GM21423 (cell line): ENCODE measurements at regions not wholly inside any gene's neighbourhood (a gene's known extent, or its start where the extent isn't known, plus 50 kb on each side); places are given as distances from the start of the nearest gene placed in this dataset.
A peak's percentile ranks its signal among the peaks of the same experiment; 100 is the strongest.

Source experiments
- ATAC-seq: cut with Tn5 transposase; IDR thresholded peaks from one replicate; pipeline ENCODE4 v1.9.1; 2021; ENCODE audit warnings: mild to moderate bottlenecking, moderate library complexity; ENCODE audit not compliant: unreplicated experiment

- no peak for ATAC-seq
Measured at GRCh38 chr16:74183601-74184360, 112.8 kb upstream of the PSMD7 start.

GRCh38 chr16:74169687-74170376 lies 126.8 kb upstream of the PSMD7 start:
- no peak for ATAC-seq

GRCh38 chr16:74169066-74169465 lies 127.5 kb upstream of the PSMD7 start:
- ATAC-seq = no peak

GRCh38 chr16:74168445-74168844 lies 128.2 kb upstream of the PSMD7 start:
- ATAC-seq = no peak

GRCh38 chr16:74166456-74166855 lies 130.2 kb upstream of the PSMD7 start:
- no peak for ATAC-seq

GRCh38 chr16:74165566-74166080 lies 131.0 kb upstream of the PSMD7 start:
- no peak for ATAC-seq

- ATAC-seq = no peak
Measured at GRCh38 chr16:74160759-74161158, 135.9 kb upstream of the PSMD7 start.

- no peak for ATAC-seq
Measured at GRCh38 chr16:74153773-74154172, 142.8 kb upstream of the PSMD7 start.

GRCh38 chr16:74146643-74147042 lies 150.0 kb upstream of the PSMD7 start:
- ATAC-seq = no peak

- no peak for ATAC-seq
Measured at GRCh38 chr16:74143171-74143570, 153.4 kb upstream of the PSMD7 start.

GRCh38 chr16:74141015-74141414 lies 155.6 kb upstream of the PSMD7 start:
- ATAC-seq = no peak

GRCh38 chr16:74140557-74140956 lies 156.1 kb upstream of the PSMD7 start:
- ATAC-seq = no peak

GRCh38 chr16:74123826-74124225 lies 172.8 kb upstream of the PSMD7 start:
- no peak for ATAC-seq

GRCh38 chr16:74123195-74123594 lies 173.4 kb upstream of the PSMD7 start:
- no peak for ATAC-seq

- no peak for ATAC-seq
Measured at GRCh38 chr16:74117798-74118197, 178.8 kb upstream of the PSMD7 start.

- no peak for ATAC-seq
Measured at GRCh38 chr16:74113545-74113944, 183.1 kb upstream of the PSMD7 start.

- ATAC-seq = no peak
Measured at GRCh38 chr16:74111456-74111982, 185.1 kb upstream of the PSMD7 start.

GRCh38 chr16:74107795-74108610 lies 188.6 kb upstream of the PSMD7 start:
- peak; percentile 50 for ATAC-seq

- no peak for ATAC-seq
Measured at GRCh38 chr16:74104022-74104421, 192.6 kb upstream of the PSMD7 start.

GRCh38 chr16:74101379-74102137 lies 195.1 kb upstream of the PSMD7 start:
- ATAC-seq = no peak
